HG02943 (cell line): ENCODE measurements at regions not wholly inside any gene's neighbourhood (a gene's known extent, or its start where the extent isn't known, plus 50 kb on each side); places are given as distances from the start of the nearest gene placed in this dataset.

Experiments
- ATAC-seq: cut with Tn5 transposase; IDR thresholded peaks from one replicate; pipeline ENCODE4 v1.9.1; 2021; ENCODE audit warnings: mild to moderate bottlenecking, low read depth, moderate library complexity; ENCODE audit not compliant: unreplicated experiment

DNA sequence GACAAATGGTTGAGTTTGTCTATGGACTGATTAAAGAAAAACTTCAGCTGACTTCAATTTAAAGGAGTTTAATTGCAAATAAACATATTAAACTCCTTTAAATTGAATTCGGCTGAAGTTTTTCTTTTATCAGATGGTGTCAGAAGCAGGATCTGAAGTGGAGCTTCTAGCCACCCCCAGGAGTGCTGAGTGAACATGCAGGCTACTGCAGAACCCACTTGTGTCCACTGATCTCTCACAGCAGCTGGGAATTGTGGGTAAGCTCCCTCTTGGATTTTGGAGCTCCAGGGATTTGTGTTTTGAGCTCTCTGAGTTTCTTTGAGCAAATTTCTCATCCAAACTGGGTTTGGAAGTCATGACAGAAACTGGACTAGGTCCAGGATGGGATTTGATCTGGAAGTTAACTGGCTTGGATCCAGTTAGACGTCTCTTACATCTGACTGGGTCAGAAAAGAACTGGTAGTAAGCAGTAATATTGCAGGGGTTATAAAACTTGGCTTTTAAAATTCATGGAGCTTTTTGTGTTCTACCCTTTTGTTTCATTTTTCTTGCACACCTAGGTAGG lies 95.8 kb upstream of the UST start:
- ATAC-seq, result no peak

- no peak for ATAC-seq
Measured at GRCh38 chr6:148652205-148652604, 94.6 kb upstream of the UST start.

GRCh38 chr6:148653138-148653776 lies 93.6 kb upstream of the UST start:
- no peak for ATAC-seq

- ATAC-seq, result no peak
Measured at GRCh38 chr6:148657048-148657447, 89.8 kb upstream of the UST start.

GRCh38 chr6:148658681-148659430 lies 88.0 kb upstream of the UST start:
- no peak for ATAC-seq

DNA sequence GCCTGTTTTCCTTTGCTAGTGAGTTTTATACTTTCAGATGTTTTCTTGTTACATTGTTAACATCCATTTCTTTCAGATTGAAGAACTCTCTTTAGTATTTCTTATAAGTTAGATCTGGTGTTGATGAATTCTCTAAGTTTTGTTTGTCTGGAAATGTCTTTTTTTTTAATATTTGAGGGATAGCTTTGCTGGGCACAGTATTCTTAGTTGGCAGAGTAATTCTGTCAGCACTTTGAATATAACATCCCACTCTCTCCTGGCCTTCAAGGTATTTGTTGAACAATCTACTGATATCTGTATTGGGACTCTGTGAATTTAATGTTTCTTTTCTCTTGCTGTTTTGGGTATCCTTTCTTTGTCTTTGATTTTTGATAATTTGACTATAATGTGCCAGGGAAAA lies 79.4 kb upstream of the UST start:
- ATAC-seq, result no peak

DNA sequence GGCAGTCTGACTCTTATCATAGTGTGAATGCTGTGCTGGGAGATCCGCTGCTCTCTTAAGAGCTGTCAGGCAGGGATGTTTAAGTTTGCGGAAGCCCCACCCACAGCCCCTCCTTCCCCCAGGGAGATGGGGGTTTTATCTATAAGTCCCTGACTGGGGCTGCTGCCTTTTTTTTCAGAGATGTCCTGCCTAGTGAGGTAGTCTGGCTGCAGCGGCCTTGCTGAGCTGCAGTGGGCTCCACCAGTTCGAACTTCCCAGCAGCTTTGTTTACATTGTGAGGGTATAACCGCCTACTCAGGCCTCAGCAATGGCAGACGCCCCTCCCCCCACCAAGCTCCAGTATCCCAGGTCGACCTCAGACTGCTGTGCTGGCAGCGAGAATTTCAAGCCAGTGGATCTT lies 75.7 kb upstream of the UST start:
- no peak for ATAC-seq

GRCh38 chr6:148671952-148672351 lies 74.9 kb upstream of the UST start:
- no peak for ATAC-seq

- ATAC-seq, result no peak
Measured at GRCh38 chr6:148674306-148674705, 72.5 kb upstream of the UST start.

DNA sequence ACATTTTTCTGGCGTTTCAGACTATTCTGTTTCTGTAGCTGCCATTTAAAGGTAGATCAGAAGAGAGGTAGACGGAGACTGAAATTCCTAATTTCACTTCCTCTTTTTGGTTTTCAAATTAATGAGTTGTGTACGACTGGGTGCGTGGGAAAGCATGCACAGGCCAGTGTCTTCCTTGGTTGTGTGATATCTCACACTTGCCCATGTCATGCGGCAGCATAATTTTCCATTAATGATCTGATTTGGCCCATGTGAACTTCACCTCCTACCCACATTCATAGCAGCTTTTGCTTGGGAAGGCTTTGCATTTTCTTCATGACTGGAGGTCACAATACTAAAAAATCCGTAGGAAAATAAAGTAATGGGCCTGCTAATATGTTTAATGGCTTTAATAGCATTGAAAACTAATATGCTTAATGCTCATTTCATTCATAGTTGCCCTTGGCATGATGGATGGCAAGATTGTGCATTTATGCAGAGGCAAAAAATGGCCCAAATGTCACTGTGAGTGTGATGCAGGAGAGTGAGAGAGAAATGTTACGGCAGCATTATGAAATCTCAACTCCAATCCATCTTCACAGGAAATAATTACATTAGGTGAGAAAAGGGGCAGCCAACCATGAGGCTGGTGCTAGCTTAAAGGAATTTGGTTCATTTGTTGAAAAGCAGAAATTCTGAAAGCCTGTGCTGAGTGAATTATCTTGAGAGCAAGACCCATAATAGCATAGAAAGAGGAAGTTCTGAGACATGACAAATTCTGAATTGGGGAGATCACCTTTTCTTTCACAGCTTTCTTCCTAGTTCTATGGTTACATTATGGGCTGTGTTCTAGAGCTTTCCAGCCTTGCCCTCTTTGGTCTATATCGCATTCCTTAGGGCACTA lies 69.0 kb upstream of the UST start:
- ATAC-seq, result peak; percentile 87

GRCh38 chr6:148678682-148679081 lies 68.1 kb upstream of the UST start:
- no peak for ATAC-seq

GRCh38 chr6:148681666-148682065 lies 65.2 kb upstream of the UST start:
- no peak for ATAC-seq

DNA sequence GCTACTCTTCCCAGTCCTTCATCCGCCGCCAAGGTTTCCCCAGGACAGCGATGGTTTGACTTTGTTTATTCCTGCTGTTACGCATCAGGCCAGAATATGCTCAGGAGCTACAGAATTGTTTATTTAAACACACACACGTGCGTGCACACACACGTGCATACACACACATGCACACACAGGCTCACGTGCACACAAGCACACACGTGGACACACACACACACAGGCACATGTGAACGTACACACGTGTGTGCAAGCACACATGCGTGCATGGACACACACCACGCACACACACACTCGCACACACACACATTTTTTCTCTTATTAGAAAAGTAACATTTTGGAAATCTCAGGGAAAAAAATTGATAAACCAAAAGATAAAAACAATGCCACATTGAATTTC lies 64.6 kb upstream of the UST start:
- ATAC-seq, result no peak

GRCh38 chr6:148682990-148683389 lies 63.8 kb upstream of the UST start:
- no peak for ATAC-seq

DNA sequence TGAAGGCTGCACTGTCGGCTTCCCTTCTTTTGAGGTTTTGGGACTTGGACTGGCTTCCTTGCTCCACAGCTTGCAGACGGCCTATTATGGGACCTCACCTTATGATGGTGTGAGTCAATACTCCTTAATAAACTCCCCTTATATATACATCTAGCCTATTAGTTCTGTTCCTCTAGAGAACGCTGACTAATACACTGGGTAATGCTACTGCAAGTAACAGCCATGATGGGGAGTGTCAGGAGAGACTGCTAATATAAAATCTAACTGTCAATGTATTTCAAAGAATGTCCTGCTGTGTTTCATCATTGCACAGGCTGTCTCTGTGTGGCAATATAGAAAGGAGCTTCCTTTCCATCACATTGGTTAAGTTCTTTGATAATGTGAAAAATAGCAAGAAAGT lies 57.7 kb upstream of the UST start:
- ATAC-seq, result no peak

GRCh38 chr6:148693882-148694484 lies 52.8 kb upstream of the UST start:
- no peak for ATAC-seq
